Superior temporal gyrus (tissue), 1 donor: ENCODE measurements at regions not wholly inside any gene's neighbourhood (a gene's known extent, or its start where the extent isn't known, plus 50 kb on each side); places are given as distances from the start of the nearest gene placed in this dataset.
"Not testable (repeated sequence)": the region's sequence is repeated elsewhere in the genome, so short reads cannot be mapped to it uniquely, and the experiment has no call there.

ENCODE experiments used
- DNase-seq: peaks from one replicate; pipeline ENCODE4 v3.0.0-alpha.2; 2016; ENCODE audit errors: extremely low spot score

DNA sequence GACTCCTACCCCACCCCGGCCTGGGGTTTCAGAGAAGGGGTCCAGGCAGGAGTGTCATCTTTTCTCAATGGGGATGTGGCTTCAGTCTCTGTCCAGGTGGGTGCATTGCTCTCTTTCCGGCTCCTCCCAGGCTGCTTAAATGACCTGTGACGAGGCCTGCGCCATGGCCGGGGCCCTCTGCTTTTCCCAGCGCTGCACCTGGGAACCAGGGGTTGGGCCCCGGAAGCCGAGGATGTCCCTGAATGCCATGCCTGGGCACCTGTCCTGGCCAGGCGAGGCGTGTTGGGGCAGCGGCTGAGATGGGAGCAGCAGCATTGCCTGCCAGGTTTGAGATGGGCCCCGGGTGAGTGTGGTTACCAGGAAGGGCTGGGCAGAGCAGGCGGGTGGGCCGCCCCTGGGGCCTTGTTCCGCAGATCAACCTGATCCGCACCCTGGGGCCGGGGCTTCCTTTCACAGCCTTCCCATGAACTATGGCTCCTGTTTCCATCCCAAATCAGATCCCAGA, 147.4 kb downstream of the SEC14L1 start:
- DNase-seq: no peak

DNA sequence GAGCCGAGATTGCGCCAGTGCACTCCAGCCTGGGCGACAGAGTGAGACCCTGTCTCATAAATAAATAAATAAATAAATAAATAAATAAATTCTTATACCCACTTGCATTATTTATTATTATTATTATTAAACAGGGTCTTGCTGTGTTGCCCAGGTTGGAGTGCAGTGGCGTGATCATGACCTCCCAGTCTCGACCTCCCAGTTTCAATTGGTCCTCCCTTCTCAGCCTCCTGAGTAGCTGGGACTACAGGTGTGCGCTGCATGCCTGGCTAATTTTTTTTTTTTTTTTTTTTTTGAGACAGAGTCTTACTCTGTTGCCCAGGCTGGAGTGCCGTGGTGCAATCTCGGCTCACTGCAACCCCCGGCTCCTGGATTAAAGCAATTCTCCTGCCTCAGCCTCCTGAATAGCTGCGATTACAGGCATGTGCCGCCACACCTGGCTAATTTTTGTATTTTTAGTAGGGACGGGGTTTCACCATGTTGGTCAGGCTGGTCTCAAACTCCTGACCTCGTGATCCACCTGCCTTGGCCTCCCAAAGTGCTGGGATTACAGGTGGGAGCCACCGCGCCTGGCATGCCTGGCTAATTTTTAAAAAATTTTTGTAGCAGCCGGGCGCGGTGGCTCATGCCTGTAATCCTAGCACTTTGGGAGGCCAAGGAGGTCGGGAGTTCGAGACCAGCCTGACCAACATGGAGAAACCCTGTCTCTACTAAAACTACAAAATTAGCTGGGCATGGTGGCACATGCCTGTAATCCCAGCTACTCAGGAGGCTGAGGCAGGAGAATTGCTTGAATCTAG, 150.2 kb downstream of the SEC14L1 start:
- DNase-seq: not testable (repeated sequence)

DNA sequence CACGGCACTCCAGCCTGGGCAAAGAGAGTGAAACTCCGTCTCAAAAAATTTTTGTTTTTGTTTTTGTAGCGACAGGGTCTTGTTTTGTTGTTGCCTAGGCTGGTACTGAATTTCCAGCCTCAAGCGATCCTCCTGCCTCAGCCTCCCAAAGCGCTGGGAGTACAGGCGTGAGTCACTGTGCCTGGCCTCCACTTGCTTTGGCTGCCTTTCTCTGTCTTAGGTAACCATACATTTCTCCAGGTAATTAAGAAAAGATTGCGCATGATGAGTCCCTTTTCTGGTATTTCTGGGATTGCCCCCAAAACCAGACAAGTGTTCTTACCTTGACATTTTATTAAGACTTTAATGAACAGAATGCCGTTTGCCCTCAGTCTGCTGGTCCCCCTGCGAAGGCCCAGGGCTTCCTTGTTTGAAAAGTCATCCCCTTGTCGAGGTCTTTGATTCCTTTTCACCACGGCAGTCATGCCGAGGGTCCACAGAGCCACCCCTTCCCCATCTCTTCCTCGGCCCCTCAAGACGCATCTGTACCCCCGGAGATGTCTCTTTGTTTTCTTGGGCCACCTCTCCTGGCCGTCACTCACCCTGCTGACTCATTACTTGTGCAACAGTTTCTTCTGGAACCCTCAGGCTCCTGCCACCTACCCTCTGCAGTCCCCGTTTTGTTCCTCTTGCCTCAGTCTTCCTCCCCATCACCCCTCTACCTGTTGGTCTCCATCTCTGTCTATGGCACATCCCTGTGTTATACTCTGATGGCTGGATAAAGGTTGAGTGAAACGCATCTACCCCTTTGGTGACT, 151.0 kb downstream of the SEC14L1 start:
- no peak for DNase-seq

DNA sequence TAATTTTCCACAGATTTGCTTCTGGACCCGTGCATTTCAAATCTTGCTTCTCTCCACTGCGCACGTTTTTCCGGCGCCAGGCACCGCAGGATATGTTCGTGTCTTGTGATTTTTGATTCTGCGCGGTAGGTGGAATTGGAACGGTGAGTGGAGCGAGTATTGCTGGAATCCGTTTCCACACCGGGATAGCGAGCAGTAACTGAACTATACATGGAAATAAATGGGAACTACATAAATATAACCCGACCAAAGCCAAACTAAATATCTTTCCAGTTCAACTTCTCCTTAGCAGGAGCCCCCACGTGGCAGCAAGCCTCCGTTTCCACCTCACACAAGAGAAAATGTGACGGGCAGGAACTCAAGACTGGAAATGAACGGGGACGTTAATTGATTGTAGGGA, 154.0 kb downstream of the SEC14L1 start:
- DNase-seq: no peak

DNA sequence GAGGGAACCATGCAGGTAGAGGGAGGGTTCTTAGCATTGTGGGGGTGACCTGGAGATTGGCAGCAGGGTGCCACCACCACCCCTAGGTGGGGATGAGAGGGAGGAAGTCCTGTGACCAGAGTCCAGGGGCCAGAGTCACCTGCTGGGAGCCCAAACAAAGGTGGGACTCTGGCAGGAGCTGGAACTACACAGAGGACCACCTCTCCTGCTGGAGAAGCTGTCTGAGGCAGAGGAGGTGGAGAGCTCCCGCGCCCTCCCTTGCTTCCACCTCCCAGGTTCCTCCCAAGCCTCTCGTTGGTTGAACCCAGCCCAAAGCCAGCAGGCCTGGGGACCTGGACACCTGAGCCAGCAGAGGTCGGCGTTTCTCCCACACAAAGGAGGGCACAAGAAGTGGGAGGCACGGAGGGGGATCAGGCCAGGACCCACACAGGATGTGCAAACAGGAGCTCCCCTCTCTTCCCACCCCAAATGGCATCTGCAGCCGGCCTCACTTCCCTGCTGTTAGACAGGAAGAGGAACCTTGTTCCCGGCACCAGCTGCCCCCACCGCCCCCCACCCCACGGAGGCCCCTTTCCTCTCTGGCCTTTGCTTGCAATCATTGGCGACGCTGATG, 154.6 kb downstream of the SEC14L1 start:
- no peak for DNase-seq

DNA sequence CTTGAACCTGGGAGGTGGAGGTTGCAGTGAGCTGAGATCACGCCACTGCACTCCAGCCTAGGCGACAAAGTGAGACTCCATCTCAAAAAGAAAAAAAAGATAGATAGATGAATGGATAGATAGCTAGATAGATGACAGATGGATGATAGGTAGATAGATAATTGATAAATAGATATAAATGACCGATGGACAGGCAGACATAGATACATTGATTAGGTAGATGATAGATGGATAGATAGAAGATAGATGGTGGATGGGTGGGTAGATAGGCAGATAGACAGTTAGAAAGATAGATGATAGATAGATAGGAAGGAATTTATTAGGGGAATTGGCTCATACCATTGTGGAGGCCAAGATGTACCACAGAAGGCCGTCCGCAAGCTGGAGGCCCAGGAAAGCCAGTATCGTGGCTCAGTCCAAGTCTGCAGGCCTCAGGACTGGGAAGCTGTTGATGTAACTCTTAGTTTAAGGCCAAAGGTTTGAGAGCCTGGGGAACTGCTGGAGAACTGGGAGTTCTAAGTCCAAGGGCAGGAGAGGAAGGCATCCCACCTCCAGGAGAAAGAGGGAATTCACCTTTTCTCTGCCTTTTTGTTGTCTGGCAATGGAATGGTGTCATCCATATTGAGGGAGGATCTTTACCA, 156.1 kb downstream of the SEC14L1 start:
- no peak for DNase-seq

DNA sequence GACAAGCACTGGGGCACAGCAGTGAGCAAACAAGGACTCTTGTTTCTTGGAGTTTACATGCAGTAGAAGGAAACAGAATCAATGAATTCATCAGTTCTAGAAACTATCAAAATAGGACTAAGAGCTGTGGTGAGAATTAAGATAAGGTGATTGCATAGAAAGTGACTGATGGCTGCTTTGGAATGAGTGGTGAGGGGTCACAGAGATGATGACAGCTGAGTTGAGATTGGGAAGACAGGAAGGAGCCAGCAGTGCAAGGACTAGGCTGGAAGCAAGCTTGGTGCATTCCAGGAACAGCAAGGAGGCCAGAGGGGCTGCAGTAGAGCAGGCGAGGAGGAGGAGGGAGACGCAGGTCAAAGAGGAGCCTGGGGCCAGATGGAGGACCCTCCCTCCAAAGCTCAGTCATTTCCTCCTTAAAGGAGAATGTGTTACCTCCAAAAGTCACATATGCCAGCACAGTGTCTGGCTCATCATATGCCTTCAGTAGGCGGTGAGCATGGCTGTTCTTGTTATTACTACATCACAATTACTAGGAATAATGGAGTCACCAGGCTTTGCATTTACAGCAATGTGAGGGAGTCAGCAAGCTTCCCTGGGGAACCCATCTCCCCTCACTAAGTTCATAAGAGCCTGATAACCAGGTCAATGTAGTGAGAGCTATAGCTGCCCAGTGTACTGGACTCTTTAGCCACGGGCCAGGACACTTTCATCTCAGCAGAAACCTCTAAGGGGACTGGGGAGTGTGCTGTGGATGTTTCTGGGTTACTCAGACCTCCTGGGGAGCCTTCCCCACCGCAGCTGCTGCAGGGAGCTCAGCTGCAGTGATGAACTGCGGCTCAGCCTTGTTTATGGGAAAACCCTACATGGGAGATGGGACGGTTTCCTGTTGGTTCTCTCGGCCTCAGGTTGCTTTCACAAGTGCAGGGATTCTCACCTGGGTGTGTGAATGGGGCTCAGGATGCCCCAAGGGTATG, 157.2 kb downstream of the SEC14L1 start:
- no peak for DNase-seq

DNA sequence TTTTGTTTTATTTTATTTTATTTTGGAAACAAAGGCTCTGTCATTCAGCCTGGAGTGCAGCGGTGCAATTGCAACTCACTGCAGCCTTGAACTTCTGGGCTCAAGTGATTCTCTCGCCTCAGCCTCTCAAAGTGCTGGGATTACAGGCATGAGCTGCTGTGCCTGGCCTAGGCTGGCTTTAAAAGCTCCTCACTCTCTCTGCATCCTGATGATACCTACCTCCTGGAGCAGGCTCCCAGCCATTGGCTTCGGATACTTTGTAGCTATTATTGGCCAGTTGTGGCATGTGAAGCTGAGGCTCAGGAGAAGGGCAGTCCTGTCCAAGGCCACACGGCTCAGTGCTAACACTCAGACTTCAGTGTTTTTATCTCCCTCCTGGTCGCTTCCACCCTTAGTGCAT, 158.0 kb downstream of the SEC14L1 start:
- no peak for DNase-seq

DNA sequence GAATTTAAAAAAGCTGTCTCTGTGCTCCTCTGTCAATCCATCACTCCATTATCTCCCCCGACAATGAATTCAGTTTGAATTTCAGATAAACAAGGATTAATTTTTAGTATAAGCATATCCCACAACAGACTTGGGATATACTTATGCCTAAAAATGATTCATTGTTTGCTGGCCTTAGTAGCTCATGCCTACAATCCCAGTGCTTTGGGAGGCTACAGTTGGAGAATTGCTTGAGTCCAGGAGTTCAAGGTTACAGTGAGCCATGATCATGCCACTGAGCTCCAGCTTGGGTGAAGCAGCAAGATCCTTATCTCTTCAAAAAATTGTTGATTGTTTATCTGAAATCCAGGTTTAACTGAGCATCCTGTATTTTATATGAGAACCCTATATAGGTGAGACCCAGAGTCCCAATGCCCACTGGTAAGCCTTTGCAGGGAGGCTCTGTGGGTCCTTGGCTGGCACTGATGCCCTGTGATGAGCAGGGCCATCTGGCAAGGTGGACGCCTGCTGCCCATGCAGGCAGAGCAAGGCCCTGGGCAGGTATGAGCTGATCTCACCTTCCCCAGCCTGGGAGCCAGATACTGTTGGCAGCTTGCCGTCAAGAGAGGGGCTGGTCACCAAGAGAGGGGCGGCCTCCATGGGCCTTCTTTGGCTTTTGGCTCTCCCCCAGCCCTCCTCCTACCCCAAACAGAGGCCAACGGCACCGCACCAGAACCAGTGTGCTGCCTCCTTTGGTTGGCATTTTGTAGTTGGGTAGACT, 158.7 kb downstream of the SEC14L1 start:
- DNase-seq: no peak

DNA sequence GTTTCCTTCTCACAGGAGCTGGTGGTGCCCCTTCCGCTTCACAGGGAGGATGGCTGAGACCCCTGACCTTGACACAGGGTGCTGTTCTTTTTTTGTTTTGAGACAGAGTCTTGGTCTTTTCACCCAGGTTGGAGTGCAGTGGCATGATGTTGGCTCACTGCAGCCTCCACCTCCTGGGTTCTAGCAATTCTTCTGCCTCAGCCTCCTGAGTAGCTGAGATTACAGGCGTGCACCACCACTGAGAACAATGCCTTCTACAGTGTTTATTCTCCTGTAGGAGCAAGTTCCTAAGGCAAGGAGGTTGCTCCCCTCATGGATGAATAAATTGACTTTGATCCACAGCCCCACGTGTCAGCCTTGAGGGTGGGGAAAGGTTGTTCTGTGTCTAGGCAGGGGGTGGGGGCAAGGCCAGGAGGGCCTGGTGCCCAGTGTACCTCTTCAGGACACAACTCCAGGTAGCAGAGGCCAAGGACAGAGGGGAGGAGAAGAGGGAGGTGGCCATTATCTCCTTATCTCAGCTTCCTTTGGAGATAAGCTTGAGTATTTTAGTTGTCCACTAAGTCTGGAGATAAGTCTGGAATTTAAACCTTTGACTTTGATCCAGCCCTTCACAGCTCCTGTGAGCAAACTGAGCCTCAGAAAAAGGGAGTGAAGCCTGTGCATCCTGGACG, 159.4 kb downstream of the SEC14L1 start:
- DNase-seq: no peak

DNA sequence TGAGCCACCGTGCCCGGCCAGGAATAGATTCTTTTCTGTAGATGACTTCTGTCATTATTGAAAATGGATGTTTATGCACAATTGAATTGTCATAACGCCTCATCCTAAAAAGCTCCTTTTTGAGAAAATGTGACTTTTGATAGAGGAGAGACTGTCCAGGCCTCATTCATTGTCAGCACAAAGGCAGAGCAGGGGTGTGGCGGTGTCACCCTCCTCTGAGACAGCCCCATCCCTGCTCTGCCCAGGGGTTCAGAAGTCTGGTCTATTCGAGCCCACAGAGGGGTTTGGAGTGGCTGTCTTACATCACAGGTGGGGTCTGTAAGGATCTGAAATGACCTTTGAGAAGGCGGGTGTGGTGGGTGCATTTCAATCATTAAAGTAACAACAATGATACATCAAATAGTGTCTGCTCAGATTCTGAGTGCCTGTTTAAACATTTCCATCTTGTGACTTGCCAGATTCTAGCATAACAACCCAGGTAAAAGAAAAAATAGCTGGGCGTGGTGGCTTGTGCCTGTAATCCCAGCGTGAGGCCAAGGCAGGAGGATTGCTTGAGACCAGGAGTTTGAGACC, 161.0 kb downstream of the SEC14L1 start:
- no peak for DNase-seq

DNA sequence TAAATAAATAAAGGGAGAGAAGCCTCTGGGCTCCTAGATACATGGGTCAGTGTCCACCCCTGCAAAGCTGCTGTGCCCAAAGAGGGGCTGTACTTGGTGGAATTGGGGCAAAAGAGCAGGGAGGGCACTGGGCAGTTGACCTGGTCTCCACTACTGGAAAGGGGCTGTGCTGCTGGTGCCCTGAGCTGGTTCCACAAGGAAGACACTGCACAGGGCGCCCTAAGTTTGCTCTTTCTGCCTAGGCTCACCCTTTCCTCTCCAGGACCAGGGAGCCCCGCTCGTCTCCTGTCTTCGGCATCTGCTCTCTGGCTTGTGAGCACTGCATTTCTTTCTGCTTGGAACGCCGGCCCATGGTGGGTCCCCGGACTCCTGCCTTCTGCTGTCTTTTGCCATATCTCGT, 161.9 kb downstream of the SEC14L1 start:
- no peak for DNase-seq

DNA sequence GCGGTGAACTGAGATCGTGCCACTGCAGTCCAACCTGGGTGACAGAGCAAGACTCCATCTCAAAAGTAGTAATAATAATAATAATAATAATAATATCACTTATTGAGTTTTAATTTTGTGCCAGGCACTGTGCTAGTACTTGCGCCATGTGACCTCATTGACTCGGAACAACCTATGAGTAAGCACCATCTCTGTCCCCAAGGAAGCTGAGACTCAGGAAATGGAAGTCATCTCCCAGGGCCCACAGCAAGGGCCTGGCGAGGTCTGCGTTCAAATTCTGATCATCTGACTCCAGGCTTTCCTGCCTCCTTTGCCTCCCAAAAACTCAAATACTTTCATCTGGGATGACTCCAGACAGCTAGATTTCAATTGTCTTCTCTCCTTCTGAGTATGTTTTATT, 162.9 kb downstream of the SEC14L1 start:
- no peak for DNase-seq

DNA sequence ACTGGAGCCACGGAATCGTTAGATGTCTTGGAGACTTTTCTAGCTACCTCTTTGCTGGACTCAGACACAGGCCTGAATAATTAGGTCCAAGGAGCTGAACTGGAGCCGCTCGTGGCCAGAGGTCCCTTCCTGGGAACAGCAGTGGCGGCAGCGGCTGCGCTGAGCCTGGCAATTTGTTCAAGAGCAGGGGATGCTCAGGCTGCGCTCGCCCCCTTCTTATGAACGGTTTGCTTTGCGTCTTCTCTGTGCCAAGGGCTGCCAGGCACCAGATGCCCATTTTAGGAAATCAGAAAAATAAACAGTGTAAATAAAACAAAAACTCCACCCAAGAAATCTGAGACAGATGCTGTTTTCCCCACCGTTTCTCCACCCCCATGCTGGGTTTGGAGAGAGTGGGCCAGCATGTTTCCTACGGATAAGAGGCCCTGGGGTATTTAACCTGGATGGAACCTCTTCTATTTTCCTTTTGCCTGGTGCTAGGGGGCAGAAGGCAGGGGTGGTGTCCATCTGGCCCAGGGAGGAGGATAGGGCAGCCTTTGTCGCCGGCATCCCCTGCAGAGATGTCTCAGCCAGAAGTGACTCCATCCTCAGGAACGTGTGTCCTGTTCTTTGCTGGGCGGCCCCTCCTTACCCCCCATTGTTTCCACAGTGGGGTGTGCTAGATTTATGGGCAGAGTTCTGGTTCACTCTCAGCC, 163.4 kb downstream of the SEC14L1 start:
- no peak for DNase-seq

DNA sequence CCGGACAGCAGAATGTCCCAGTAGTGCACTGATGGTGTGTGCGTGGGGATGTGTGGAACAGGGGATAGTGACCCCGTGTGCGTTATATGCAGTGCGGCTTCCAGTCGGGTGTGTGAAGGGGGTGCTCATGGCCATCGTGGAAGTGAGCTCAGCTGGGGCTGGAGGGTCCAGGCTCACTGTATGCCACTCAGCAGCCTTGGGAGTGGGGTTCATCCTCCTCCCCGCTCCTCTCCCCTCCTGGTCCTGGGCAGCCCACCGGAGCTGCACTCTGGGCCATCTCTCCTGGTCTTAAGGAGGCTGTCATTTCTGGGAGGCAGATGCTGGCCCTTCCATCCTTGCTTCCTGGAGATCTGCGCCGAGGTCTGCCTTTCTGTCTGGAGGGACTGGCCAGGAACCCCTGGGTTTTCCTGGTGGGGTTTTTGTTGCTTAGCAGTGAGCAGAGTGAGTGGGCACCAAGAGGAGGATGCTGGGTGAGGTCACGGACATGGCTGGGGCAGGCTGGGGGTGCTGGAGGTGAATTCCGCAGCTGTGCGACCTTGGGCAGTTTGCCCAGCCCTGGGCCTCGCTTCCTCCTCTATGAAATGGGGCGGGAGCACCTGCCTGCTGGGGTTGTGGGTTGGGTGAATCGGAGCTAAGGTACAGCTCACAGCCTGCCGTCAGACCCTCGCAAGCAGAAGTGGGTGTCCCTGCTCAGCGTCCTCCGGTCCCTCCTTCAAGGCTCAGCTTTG, 164.1 kb downstream of the SEC14L1 start:
- no peak for DNase-seq

DNA sequence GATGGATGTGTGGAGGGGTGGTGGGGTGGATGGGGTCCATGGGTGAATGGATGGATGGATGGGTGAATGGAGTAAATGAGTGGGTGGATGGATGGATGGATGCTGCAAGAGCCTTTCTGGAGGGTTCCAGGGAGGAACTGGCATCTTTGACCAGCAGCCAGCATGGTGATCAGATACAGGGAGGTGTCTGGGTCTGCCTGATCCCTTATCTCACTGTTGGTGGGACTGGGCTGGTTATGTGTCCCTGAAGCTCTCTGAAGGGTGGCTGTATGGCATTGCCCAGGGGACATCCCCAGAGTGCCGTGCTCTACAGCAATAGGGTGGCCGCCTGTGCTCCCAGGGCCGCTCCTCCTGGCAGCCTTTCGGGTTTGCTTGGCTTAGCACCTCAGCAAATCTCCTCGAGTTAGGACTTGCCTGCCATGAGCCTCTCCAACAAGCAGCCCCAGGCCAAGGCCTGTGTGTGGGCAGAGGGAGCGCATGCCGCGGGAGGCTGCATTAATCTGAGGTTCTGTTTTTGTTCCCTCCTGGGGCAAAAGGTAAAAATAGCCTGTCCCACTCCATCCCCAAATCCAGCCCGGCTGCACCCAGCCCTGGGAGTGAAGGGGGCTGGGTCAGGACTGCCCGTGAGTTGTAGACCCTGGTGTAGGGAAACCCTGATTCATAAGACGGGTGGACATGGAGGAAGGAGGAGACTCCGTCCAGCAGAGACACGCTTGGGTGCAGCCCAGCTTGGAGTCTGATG, 165.4 kb downstream of the SEC14L1 start:
- DNase-seq: no peak

DNA sequence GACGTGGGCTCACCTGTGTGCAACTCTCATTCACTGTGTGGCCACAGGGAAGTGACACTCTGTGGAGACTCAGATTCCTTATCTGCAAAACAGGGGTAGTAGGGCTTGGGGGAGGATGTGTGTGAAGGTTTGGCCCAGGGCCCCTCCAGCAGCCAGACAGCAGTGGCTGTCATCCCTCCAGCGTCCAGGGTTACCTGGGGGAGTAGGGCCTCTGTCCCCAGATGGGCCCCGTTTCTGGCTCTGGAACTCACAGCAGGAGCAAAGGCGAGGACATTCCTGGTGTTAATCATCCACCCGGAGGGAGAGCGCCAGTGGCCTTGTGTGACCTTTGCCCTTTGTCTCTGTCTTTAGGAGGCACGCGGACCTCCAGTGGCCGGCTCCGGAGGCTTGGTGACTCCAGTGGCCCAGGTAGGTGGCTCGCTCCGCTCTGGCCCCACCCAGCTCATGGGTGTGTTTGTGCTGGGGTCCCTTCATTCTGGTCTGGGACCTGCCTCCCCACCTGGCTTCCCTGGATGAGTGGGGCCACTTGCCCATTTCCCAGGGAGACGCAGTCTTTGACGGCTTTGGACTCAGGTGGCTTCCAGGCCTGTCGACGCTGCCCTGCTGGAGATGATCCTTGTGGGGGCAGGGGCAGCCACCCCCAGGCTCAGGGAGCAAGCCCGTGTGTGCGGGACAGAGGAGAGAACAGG, 166.2 kb downstream of the SEC14L1 start:
- no peak for DNase-seq
